H9 (cell line): ENCODE measurements at regions not wholly inside any gene's neighbourhood (a gene's known extent, or its start where the extent isn't known, plus 50 kb on each side); places are given as distances from the start of the nearest gene placed in this dataset.

Experiments
- DNase-seq: peaks from one replicate; pipeline ENCODE4 v3.0.0-alpha.2; 2017
- H2AFZ ChIP-seq: one replicate; pipeline ENCODE4 v1.6.1; 2013; ENCODE audit warnings: mild to moderate bottlenecking, low read length, control low read depth, moderate library complexity
- H2AK5ac ChIP-seq: 2 replicates; pipeline ENCODE4 v1.6.1; 2013; ENCODE audit warnings: low read length, control low read depth, mixed read lengths; ENCODE audit not compliant: insufficient read length
- H2BK120ac ChIP-seq: one replicate; pipeline ENCODE4 v1.6.1; 2013; ENCODE audit warnings: low read depth, mild to moderate bottlenecking, low read length, control low read depth, inconsistent platforms; ENCODE audit not compliant: poor library complexity, severe bottlenecking
- H2BK12ac ChIP-seq: 2 replicates; pipeline ENCODE4 v1.6.1; 2013; ENCODE audit warnings: low read length, control low read depth, mixed read lengths, low read depth; ENCODE audit not compliant: insufficient read length
- H2BK15ac ChIP-seq: 2 replicates; pipeline ENCODE4 v1.6.1; 2013; ENCODE audit warnings: low read depth, low read length, control low read depth
- H2BK20ac ChIP-seq: one replicate; pipeline ENCODE4 v1.6.1; 2013; ENCODE audit warnings: low read depth, mild to moderate bottlenecking, low read length, control low read depth, inconsistent platforms; ENCODE audit not compliant: poor library complexity, severe bottlenecking
- H2BK5ac ChIP-seq: 2 replicates; pipeline ENCODE4 v1.6.1; 2013; ENCODE audit warnings: low read length, control low read depth, mixed read lengths; ENCODE audit not compliant: insufficient read length
- H3K14ac ChIP-seq: 2 replicates; pipeline ENCODE4 v1.6.1; 2013; ENCODE audit warnings: low read length, control low read depth; ENCODE audit not compliant: insufficient read depth
- H3K18ac ChIP-seq: 2 replicates; pipeline ENCODE4 v1.6.1; 2013; ENCODE audit warnings: low read depth, mild to moderate bottlenecking, mixed read lengths, low read length, control low read depth; ENCODE audit not compliant: insufficient read length
- H3K23ac ChIP-seq: 2 replicates; pipeline ENCODE4 v1.6.1; 2013; ENCODE audit warnings: low read length, control low read depth, mixed read lengths, low read depth; ENCODE audit not compliant: insufficient read length
- H3K23me2 ChIP-seq: 2 replicates; pipeline ENCODE4 v1.6.1; 2013; ENCODE audit warnings: low read depth, mild to moderate bottlenecking, mixed read lengths, low read length, control low read depth; ENCODE audit not compliant: insufficient read length, poor library complexity, severe bottlenecking
- H3K27ac ChIP-seq: 2 replicates; pipeline ENCODE4 v1.5.1; 2013; ENCODE audit warnings: low read length, control low read depth, mixed read lengths, low read depth; ENCODE audit not compliant: insufficient read length
- H3K27me3 ChIP-seq: 2 replicates; pipeline ENCODE4 v1.6.1; 2013; ENCODE audit warnings: low read length, control low read depth, inconsistent platforms; ENCODE audit not compliant: insufficient read depth
- H3K4ac ChIP-seq: 2 replicates; pipeline ENCODE4 v1.6.1; 2013; ENCODE audit warnings: low read depth, mild to moderate bottlenecking, control low read depth, inconsistent platforms, low read length, moderate library complexity
- H3K4me1 ChIP-seq: 2 replicates; pipeline ENCODE4 v1.6.1; 2013; ENCODE audit warnings: low read length, control low read depth, inconsistent platforms; ENCODE audit not compliant: insufficient read depth
- H3K4me2 ChIP-seq: 2 replicates; pipeline ENCODE4 v1.6.1; 2013; ENCODE audit warnings: low read length, control low read depth, mixed read lengths; ENCODE audit not compliant: insufficient read length, insufficient read depth
- H3K56ac ChIP-seq: 2 replicates; pipeline ENCODE4 v1.6.1; 2013; ENCODE audit warnings: low read depth, mild to moderate bottlenecking, mixed read lengths, low read length, control low read depth; ENCODE audit not compliant: insufficient read length
- H3K79me1 ChIP-seq: 2 replicates; pipeline ENCODE4 v1.6.1; 2013; ENCODE audit warnings: low read depth, mild to moderate bottlenecking, moderate library complexity, low read length, control low read depth, inconsistent platforms; ENCODE audit not compliant: insufficient read depth, poor library complexity, severe bottlenecking
- H3K79me2 ChIP-seq: 2 replicates; pipeline ENCODE4 v1.6.1; 2013; ENCODE audit warnings: low read length, control low read depth, inconsistent platforms; ENCODE audit not compliant: insufficient read depth
- H3K9ac ChIP-seq: 2 replicates; pipeline ENCODE4 v1.6.1; 2013; ENCODE audit warnings: low read length, control low read depth, mixed read lengths; ENCODE audit not compliant: insufficient read length; ENCODE audit errors: extremely low read depth
- H3K9me3 ChIP-seq: one replicate; pipeline ENCODE4 v1.6.1; 2013; ENCODE audit warnings: low read depth, low read length, inconsistent platforms; ENCODE audit not compliant: control insufficient read depth
- H3T11ph ChIP-seq: one replicate; pipeline ENCODE4 v1.6.1; 2013; ENCODE audit warnings: mild to moderate bottlenecking, low read length, control low read depth, inconsistent platforms
- H4K20me1 ChIP-seq: one replicate; pipeline ENCODE4 v1.6.1; 2013; ENCODE audit not compliant: control insufficient read depth, insufficient read length, insufficient read depth
- H4K5ac ChIP-seq: 2 replicates; pipeline ENCODE4 v1.6.1; 2013; ENCODE audit warnings: low read depth, mild to moderate bottlenecking, mixed read lengths, low read length, control low read depth; ENCODE audit not compliant: insufficient read length
- H4K8ac ChIP-seq: replicated peaks from 2 replicates; pipeline ENCODE4 v1.6.1; 2013; ENCODE audit warnings: low read length, control low read depth, mixed read lengths, low read depth; ENCODE audit not compliant: insufficient read length
- H4K91ac ChIP-seq: 2 replicates; pipeline ENCODE4 v1.6.1; 2013; ENCODE audit warnings: low read depth, mild to moderate bottlenecking, moderate library complexity, mixed read lengths, low read length, control low read depth; ENCODE audit not compliant: insufficient read length
- H3K27ac Mint-ChIP-seq, 3 experiments: 2 replicates in 2 of 3; 3 replicates in 1 of 3; pipeline ENCODE4 v1.8.0; 2020 to 2021; ENCODE audit warnings: mixed read lengths in 3 of 3, mild to moderate bottlenecking in 1 of 3, moderate library complexity in 1 of 3
- H3K27me3 Mint-ChIP-seq: 2 replicates; pipeline ENCODE4 v1.8.0; 2021; ENCODE audit warnings: low read depth, mild to moderate bottlenecking, moderate library complexity, mixed read lengths
- H3K36me3 Mint-ChIP-seq, 3 experiments: 2 replicates in 2 of 3; 3 replicates in 1 of 3; pipeline ENCODE4 v1.8.0; 2020 to 2021; ENCODE audit warnings: low read depth in 3 of 3, mixed read lengths in 3 of 3; ENCODE audit not compliant: insufficient read depth in 1 of 3
- H3K4me1 Mint-ChIP-seq, 2 experiments: 2 replicates each; pipeline ENCODE4 v1.8.0; 2020; ENCODE audit warnings: mixed read lengths in 2 of 2
- H3K4me3 Mint-ChIP-seq, 2 experiments: 2 replicates in 1 of 2; 3 replicates in 1 of 2; pipeline ENCODE4 v1.8.0; 2020 to 2021; ENCODE audit warnings: mild to moderate bottlenecking in 2 of 2, mixed read lengths in 2 of 2, moderate library complexity in 1 of 2
- H3K9me3 Mint-ChIP-seq, 2 experiments: 2 replicates in 1 of 2; 3 replicates in 1 of 2; pipeline ENCODE4 v1.8.0; 2020; ENCODE audit warnings: mild to moderate bottlenecking in 2 of 2, mixed read lengths in 2 of 2, moderate library complexity in 1 of 2
- CTCF ChIP-seq: fragments of 200-600 bp; sonication (generic); conservative IDR thresholded peaks from 3 replicates; pipeline ENCODE4 v1.8.0; 2021; ENCODE audit warnings: antibody characterized with exemption, mild to moderate bottlenecking
- WGBS: extraction: QIAGEN DNeasy Blood & Tissue Kit; methylation state at CpG from one replicate; pipeline ENCODE4 v1.1.7; 2013; ENCODE audit warnings: missing lambda C conversion rate, low lambda C conversion rate, mixed read lengths; ENCODE audit not compliant: insufficient read length; ENCODE audit errors: extremely low coverage; 5-methylcytosine and 5-hydroxymethylcytosine counted together

- Histone ChIP-seq H3K23me2 (no peaks in the 10 kb centered on the region), H3T11ph (no peak overlapping the region), H3K79me2 (no peaks in the 10 kb centered on the region), H3K4me2 (no peak overlapping the region), H3K56ac (no peak overlapping the region), H2BK15ac (no peak overlapping the region), H4K8ac (no peak overlapping the region), H2BK5ac (no peak overlapping the region), H4K5ac (no peak overlapping the region), H3K27me3 (no peaks in the 10 kb centered on the region), H2AFZ (no peak overlapping the region), H3K23ac (no peak overlapping the region), H3K4me1 (no peaks in the 10 kb centered on the region), H3K18ac (no peak overlapping the region), H3K27ac (no peak overlapping the region), H3K4ac (no peak overlapping the region), H3K14ac (no peak overlapping the region), H3K9ac (no peak overlapping the region), H2BK20ac (no peak overlapping the region), H4K91ac (no peak overlapping the region), H2BK12ac (no peak overlapping the region), H3K79me1 (no peaks in the 10 kb centered on the region), H4K20me1 (no peaks in the 10 kb centered on the region), H2BK120ac (no peak overlapping the region), H3K9me3 (no peaks in the 10 kb centered on the region), H2AK5ac (no peak overlapping the region)
- Mint-ChIP-seq H3K4me3 (no peak overlapping the region), H3K9me3 (no peaks in the 10 kb centered on the region), H3K27ac (no peak overlapping the region), H3K36me3 (no peaks in the 10 kb centered on the region), H3K4me1 (no peaks in the 10 kb centered on the region), H3K27me3 (no peaks in the 10 kb centered on the region)
- no peak for TF ChIP-seq CTCF
- no CpG with 5 or more reads among the region's 4 CpGs for WGBS
- DNase-seq: no peak
Observed at GRCh38 chr20:54324041-54324440, 116.2 kb downstream of the PFDN4 start.
